ENCODE measurements at regions not wholly inside any gene's neighbourhood (a gene's known extent, or its start where the extent isn't known, plus 50 kb on each side); places are given as distances from the start of the nearest gene placed in this dataset.

DNA sequence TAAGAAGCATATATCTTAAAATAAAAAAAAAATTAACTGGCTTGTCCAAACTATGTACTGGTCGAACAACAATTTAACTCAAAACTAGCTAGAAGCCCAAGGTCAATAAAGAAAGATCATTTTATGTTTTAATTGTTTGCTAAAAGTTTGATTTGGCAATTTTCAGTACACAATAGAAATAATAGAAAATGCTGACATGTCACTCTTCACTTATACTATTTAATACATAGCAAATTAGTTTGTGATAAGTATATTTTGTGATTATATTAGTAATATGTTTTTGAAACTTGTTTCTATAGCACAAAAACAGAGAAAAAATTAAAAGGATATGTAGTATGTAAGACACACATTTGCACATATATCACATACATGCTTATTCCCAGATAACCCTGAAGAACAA is 1938.6 kb upstream of the PIK3C3 start:
- DNase-seq: no peak

- no peak for DNase-seq
Observed at GRCh38 chr18:40013001-40013609, 1941.9 kb upstream of the PIK3C3 start.

DNA sequence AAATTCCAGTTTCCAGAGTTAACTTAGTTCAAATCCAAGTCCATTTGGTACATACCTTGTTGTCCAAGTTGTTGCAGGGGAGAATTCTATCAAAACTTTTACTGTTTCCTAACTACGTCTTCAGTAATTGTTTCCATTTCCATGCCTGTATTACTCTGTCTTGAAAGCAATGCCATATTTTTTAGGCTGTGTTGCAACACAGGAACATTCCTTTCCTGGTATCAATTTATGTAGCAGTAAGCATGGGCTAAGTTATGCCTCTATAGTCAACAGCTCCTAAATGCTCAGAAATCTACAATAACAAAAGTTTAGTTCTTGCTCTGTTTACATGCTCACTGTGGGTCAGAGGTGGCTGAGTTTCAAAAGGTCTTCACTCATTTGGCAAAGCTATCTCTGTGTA is 1943.8 kb upstream of the PIK3C3 start:
- DNase-seq: no peak

GRCh38 chr18:40006634-40007033 is 1948.4 kb upstream of the PIK3C3 start:
- no peak for DNase-seq

DNA sequence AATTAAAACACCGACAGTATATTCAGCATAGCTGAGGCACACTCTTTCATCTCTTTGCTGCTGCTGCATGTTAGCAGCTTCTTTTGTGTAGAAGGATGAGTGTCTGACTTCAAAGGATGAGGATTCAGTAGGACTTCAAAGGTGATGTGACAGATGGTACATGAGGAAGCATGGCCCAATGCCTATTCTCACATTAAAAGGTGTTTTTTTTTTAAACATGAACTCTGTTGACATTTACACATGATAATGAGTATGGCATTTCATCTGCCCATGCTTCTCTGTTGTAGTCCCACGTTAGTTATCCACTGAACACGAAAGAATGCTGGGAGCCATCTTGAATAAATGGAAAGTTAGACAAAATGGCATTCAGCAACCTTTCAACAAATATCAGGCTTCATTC is 1950.8 kb upstream of the PIK3C3 start:
- peak; percentile 77 for DNase-seq

DNA sequence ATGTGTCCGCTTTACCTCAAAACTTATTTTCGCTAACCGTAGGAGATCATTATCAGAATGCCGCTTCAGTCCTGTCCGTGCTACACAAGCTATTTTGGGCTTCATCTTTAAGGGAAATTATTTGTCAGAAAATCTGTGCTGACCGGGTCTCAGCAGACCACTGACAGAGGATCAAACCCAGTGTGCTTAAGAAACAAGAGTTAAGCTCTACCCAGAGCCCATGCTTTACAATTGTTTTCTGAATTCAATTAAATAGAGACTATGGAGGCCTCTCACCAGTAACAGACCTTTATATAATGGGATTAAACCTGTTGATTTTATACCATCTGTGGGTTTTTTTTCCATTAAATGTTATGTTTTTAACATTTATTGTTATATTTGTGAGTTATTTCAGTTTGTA is 1956.7 kb upstream of the PIK3C3 start:
- no peak for DNase-seq

DNA sequence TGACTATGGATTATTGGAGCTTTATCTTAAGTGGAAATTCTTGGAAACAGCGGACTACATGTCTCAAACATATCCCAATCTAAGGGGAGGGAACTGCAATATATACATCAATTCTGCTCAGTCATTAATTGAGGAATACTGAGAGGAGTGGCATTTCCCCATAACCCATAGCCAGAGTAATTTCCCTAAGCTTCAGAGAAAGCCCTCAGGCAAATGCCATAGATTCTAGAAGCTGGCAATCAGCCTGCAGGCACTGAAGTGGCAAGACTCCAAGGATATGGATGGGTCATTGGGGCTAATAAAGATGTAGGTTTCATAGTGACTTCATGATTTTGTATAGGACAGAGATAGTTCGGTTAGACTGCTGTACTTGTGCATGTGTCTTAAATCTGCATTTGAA is 1960.5 kb upstream of the PIK3C3 start:
- DNase-seq: no peak

DNA sequence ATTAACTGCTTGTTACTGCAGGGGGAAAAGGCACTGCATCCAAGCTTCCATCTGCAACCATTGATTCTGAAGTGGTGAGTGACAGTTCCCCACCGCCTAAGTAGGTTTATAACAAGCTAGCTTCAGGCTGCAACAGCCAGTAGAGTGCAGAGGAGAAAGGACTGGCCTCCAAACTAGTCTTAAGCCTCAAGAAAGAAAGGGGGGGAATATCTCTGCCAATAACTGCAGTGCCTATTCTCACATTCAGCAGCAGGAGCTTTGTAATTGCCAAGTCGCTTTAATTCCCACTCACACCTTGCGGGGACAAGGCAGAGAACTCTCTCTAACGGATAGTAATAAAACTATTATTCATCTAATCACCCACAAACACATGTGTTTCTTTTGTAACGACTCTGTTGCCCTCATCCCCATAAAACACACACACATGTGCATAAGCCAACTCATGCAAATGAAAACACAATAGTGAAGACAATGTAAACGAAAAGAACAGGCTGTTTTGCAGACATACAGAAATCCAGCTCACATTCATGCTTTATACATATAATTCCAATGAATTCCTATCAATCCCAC is 1963.3 kb upstream of the PIK3C3 start:
- no peak for DNase-seq

DNA sequence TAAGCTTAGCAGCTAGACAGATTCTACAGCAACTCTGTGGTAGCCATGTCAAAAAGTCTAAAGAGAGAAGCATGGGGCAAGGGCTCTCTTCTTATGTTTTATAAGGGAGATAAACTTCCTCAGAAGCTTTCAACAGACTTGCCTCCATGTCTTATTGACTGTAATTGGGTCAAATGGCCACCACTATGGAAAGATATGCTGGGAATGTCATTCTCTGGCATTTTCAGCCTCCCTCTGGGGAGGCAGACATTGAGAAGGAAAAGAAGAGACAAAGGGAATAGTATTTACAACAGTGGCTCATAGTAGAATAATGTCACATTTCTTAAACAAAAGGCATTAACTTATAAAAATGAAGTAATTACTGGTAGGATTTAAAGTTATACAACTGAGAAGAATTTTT is 1964.5 kb upstream of the PIK3C3 start:
- DNase-seq: no peak

GRCh38 chr18:39976771-39977170 is 1978.3 kb upstream of the PIK3C3 start:
- no peak for DNase-seq

GRCh38 chr18:39972521-39972920 is 1982.5 kb upstream of the PIK3C3 start:
- no peak for DNase-seq

GRCh38 chr18:39969803-39970494 is 1985.1 kb upstream of the PIK3C3 start:
- no peak for DNase-seq

GRCh38 chr18:39966275-39966674 is 1988.8 kb upstream of the PIK3C3 start:
- DNase-seq: no peak

DNA sequence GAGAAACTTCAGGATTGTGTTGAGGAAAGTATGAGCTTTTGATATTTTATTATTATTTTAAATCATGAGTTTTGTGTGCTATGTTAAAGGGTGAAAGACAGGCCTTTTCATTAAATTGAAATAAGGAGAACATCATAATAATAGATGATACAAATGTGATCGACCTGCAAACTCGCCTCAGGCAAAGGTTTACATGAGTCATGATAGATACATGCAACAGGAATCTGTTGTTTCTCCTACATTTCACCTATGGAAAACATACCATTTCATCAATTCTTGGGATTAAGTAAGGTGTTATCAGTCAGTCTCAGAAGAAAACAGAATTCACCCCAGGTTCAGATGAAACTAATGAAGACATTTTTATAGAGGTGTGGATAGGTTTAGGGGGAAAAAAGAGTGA is 1992.5 kb upstream of the PIK3C3 start:
- DNase-seq: no peak

GRCh38 chr18:39960550-39960949 is 1994.5 kb upstream of the PIK3C3 start:
- DNase-seq: no peak

- no peak for DNase-seq
Observed at GRCh38 chr18:39959839-39960238, 1995.2 kb upstream of the PIK3C3 start.

GRCh38 chr18:39958876-39959275 is 1996.2 kb upstream of the PIK3C3 start:
- DNase-seq: no peak

DNA sequence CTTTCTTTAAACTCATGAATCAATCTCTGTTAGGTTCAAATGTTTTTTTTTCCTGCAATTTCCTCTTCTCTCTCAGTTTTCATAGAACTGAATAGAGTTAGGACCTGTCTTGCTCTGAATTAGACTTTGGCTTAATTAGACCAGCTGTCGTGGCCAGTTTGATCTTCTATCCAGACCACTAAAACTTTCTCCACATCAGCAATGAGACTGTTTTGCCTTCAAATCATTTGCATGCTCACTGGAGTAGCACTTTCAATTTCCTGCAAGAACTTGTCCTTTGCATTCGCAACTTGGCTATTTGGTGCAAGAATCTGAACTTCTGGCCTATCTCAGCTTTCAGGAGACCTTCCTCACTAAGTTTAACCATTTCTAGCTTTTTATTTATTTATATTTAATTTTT is 2002.2 kb upstream of the PIK3C3 start:
- no peak for DNase-seq

- no peak for DNase-seq
Observed at GRCh38 chr18:39951142-39951720, 2003.8 kb upstream of the PIK3C3 start.

- DNase-seq: no peak
Observed at GRCh38 chr18:39946623-39947061, 2008.4 kb upstream of the PIK3C3 start.

DNA sequence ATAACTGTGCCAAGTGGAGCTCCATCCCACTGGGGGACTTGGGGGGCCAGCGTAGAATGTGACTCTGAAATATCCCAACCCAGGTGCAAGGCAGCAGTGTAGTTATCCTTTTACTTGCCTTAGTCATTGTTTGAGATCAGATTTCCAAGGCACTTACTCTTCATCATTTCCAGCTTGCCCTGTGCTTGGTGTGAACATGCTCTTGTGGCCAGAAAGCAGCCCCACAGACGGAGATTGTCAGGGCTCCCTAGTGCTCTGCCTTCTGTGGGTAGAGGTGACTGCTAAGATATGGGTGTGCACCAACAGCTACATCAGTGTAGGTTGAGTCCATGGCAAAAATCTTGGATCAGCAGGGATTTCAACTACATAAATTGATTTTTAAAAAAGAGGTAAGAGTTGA is 2010.0 kb upstream of the PIK3C3 start:
- no peak for DNase-seq

- no peak for DNase-seq
Observed at GRCh38 chr18:39942702-39943101, 2012.3 kb upstream of the PIK3C3 start.

GRCh38 chr18:39938676-39939608 is 2016.1 kb upstream of the PIK3C3 start:
- no peak for DNase-seq

All from NCI-H1694 (cell line).